Activated CD4-positive, alpha-beta T cell treated with anti-CD3 and anti-CD28 coated beads, Interleukin-2, Interleukin-4, amounts not matched to agents 100 ng/mL and 50 ng/mL, durations not matched to agents 16 hours and 8 hours (primary cell): ENCODE measurements at regions not wholly inside any gene's neighbourhood (a gene's known extent, or its start where the extent isn't known, plus 50 kb on each side); places are given as distances from the start of the nearest gene placed in this dataset.
"Not testable (repeated sequence)": the region's sequence is repeated elsewhere in the genome, so short reads cannot be mapped to it uniquely, and the experiment has no call there.

ENCODE experiments used
- DNase-seq: peaks from one replicate; pipeline ENCODE4 v3.0.0-alpha.2; 2020; ENCODE audit warnings: low spot score

DNA sequence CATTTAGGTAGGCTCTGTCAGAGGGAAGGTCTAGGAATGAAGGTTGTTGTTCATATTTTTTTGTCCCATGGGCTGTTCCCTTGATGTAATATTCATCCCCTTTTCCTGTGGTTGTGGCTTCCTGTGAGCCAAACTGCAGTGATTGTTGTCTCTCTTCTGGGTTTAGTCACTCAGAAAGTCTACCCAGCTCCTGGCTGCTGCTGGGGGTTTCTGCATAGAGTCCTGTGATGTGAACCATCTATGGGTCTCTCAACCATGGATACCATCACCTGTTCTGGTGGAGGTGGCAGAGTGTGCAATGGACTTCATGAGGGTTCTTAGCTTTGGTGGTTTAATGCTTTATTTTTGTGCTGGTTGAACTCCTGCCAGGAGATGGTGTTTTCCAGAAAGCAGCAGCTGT lies 122.8 kb downstream of the ZC4H2 start:
- DNase-seq, result peak; percentile 1

DNA sequence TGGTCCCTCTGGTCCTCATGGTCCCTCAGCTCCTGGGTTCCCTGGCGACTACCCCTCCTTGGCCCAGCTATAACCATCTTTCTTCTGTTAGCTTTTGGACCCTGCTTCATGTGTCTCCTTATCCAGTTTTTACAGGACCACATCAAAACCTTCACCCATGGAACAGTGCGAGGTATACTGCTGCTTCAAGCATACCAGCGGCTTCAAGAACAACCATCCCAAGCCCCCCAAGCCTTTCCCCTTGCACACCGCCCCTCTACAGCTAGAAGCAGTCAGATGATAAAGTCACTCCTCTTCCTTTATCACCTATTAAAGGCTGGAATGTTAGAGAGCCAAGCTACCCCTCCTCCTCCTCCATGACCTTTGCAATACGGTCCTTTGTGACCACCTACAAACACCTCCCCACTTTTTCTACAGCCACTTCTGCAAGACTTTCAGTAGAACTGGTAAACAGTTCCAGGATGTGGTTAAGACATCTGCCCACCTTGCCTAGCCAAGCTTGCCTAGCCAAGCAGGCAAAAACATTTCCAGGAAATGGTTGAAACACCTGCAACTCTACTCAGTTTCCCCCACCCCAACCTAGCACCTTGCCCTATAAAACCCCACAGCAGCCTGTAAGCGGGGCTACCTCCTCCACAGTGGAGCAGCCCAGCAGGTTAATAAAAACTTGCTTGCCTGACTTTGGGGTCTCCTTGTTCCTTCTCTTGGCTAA lies 125.7 kb downstream of the ZC4H2 start:
- peak; percentile 18 for DNase-seq

GRCh38 chrX:64843224-64843623 lies 133.0 kb downstream of the ZC4H2 start:
- no peak for DNase-seq

DNA sequence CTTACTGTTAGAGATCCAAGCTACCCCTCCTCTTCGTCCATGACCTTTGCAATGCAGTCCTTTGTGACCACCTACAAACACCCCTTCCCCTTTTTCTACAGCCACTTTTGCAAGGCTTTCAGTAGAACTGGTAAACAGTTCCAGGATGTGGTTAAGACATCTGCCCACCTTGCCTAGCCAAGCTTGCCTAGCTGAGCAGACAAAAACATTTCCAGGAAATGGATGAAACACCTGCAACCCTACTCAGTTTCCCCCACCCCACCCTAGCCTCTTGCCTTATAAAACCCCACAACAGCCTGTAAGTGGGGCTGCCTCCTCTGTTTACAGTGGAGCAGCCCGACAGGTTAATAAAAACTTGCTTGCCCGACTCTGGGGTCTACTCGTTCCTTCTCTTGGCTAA lies 133.8 kb downstream of the ZC4H2 start:
- peak; percentile 23 for DNase-seq

GRCh38 chrX:64805683-64806082 lies 170.6 kb downstream of the ZC4H2 start:
- no peak for DNase-seq

GRCh38 chrX:64792598-64793337 lies 183.5 kb downstream of the ZC4H2 start:
- DNase-seq, result no peak

DNA sequence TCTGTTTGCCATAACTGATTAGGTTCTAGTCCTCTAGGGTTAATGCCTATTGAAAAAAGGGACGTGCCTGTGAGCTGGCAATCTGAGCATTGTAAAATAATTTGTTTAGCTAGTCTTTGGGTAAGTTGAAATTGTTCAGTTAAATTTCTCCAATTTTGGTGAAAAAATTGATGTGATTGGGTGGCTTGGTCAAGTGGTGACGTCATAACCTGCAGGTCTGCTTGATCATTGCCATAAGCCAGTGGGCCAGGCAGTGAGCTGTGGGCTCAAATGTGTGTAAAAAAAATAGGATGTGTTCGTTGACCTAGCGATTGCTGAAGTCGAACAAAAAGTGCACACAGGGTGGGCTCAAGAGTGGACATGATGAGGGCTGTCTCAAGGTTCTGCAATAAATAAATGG lies 193.3 kb downstream of the ZC4H2 start:
- no peak for DNase-seq

DNA sequence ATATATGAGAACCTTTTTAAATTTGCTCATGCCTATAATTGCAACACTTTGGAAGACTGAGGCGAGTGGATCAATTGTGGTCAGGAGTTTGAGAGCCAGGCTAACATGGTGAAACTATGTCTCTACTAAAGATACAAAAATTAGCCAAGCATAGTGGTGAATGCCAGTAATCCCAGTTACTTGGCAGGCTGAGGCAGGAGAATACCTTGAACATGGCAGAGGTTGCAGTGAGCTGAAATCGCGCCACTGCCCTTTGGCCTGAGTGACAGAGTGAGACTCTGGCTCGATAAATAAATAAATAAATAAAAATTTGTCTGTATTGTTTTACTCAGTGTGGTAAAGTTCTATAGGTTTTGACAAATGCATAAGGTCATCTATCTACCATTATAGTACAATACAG lies 218.2 kb downstream of the ZC4H2 start:
- no peak for DNase-seq

- no peak for DNase-seq
These were observed 236.4 kb downstream of the ZC4H2 start for GRCh38 chrX:64739792-64740378.

DNA sequence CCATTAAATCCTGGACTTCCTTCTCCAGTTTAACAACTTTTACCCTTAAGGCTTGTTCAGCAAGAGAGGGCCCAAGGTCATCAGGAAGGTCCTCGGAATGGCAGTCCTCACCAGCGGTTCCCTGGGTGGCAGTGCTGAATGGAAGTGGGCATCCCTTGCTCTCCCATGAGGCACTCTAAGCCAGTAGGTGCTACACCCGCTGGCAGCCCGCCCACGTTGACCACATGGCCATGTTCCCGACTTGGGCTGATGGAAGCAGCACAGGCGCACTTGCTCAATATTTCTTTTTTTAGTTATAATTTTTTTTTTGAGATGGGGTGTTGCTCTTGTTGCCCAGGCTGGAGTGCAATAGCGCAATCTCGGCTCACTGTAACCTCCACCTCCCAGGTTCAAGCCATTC lies 277.9 kb downstream of the ZC4H2 start:
- DNase-seq, result no peak

GRCh38 chrX:64695372-64695771 lies 280.9 kb downstream of the ZC4H2 start:
- not testable (repeated sequence) for DNase-seq

DNA sequence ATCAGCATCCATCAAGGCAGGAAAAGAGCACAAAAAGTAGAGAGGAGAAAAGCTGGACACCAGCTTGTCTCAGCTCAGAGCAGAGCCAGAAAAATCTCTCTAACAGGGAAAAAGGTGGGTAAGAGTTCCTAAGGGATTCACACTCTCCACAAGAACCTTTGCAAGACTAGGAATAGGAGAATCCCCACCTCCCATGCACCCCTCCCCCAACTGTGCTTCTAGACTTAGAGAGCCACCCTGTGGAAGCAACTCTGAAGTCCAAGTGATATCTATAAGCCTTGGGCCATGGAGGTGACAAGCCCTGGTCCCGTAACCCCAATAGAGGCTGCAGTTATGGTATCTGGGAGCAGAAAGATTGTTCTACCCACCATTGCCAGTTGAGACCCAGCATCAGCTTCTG lies 267.6 kb upstream of the MTMR8 start:
- DNase-seq, result no peak

DNA sequence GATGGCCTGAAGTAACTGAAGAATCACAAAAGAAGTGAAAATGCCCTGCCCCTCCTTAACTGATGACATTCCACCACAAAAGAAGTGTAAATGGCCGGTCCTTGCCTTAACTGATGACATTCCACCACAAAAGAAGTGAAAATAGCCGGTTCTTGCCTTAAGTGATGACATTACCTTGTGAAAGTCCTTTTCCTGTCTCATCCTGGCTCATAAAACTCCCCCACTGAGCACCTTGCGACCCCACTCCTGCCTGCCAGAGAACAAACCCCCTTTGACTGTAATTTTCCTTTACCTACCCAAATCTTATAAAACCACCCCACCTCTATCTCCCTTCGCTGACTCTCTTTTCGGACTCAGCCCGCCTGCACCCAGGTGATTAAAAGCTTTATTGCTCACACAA lies 262.0 kb upstream of the MTMR8 start:
- not testable (repeated sequence) for DNase-seq

DNA sequence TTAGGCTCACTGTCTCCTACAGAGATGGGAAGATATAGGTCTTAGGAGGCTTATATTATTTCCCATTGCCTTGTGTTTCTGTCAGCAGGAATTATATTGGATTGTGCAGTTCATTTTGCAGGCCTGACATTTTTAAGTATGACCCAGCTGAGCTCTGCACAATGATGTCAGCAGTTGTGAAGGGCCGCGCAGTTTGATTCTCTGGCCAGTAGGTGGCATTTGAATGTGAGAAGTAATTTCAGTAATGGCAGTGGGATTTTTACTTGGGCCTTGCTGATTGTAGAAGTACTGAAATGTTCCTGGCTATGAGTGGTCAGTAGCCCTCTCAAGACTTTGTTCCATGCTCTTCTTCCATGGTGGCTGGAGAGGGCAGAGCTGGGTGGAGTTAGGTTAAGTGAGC lies 247.2 kb upstream of the MTMR8 start:
- DNase-seq, result peak; percentile 18
